ENCODE measurements at regions not wholly inside any gene's neighbourhood (a gene's known extent, or its start where the extent isn't known, plus 50 kb on each side); places are given as distances from the start of the nearest gene placed in this dataset.

- no peak for TF ChIP-seq EZH2 (IDR thresholded peaks at IDR 0.05; ENCODE audit: borderline replicate concordance, low read length)
- TF ChIP-seq, protein P1, sequence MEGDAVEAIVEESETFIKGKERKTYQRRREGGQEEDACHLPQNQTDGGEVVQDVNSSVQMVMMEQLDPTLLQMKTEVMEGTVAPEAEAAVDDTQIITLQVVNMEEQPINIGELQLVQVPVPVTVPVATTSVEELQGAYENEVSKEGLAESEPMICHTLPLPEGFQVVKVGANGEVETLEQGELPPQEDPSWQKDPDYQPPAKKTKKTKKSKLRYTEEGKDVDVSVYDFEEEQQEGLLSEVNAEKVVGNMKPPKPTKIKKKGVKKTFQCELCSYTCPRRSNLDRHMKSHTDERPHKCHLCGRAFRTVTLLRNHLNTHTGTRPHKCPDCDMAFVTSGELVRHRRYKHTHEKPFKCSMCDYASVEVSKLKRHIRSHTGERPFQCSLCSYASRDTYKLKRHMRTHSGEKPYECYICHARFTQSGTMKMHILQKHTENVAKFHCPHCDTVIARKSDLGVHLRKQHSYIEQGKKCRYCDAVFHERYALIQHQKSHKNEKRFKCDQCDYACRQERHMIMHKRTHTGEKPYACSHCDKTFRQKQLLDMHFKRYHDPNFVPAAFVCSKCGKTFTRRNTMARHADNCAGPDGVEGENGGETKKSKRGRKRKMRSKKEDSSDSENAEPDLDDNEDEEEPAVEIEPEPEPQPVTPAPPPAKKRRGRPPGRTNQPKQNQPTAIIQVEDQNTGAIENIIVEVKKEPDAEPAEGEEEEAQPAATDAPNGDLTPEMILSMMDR (conservative IDR thresholded peaks at IDR 0.05 in 1 of 2, IDR thresholded peaks at IDR 0.05 in 1 of 2; ENCODE audit: extremely low read depth in 1 of 2, insufficient read depth in 1 of 2, low read depth in 1 of 2, low read length in 2 of 2), result no peak
These were observed 205.2 kb upstream of the WSCD1 start for GRCh38 chr17:5864741-5865657.
